Sigmoid colon (tissue), 6 donors: ENCODE measurements at regions not wholly inside any gene's neighbourhood (a gene's known extent, or its start where the extent isn't known, plus 50 kb on each side); places are given as distances from the start of the nearest gene placed in this dataset.

ENCODE experiments used
- DNase-seq: peaks from one replicate; pipeline ENCODE4 v3.0.0-alpha.2; 2019
- H3K27ac ChIP-seq, 4 donors: fragments of 200-600 bp; sonication (generic); one replicate each; pipeline ENCODE4 v1.5.1; 2016 to 2019; ENCODE audit warnings: mild to moderate bottlenecking in 1 of 4
- H3K27me3 ChIP-seq, 3 donors: fragments of 200-600 bp; sonication (generic); one replicate each; pipeline ENCODE4 v1.5.1; 2019; ENCODE audit warnings: mild to moderate bottlenecking in 1 of 3
- H3K36me3 ChIP-seq, 4 donors: fragments of 200-600 bp; sonication (generic); one replicate each; pipeline ENCODE4 v1.5.1; 2016 to 2019
- H3K4me1 ChIP-seq, 4 donors: fragments of 200-600 bp; sonication (generic); one replicate each; pipeline ENCODE4 v1.5.1; 2017 to 2019
- H3K4me3 ChIP-seq, 4 donors: fragments of 200-600 bp; sonication (generic); one replicate each; pipeline ENCODE4 v1.5.1; 2017 to 2019; ENCODE audit warnings: mild to moderate bottlenecking in 2 of 4, moderate library complexity in 1 of 4
- H3K9me3 ChIP-seq, 4 donors: fragments of 200-600 bp in 3 of 4; sonication (generic) in 3 of 4; one replicate each; pipeline versions ENCODE4 v1.5.1 to v1.6.1; 2013 to 2019
- EP300 ChIP-seq, 4 donors: sonication (generic); formaldehyde crosslinking; IDR thresholded peaks; one replicate each; pipeline ENCODE4 v1.6.1; 2017; ENCODE audit warnings: antibody characterized with exemption in 4 of 4
- POLR2A ChIP-seq, 2 donors: fragments of 450-650 bp; IDR thresholded peaks; one replicate each; pipeline ENCODE4 v1.6.1; 2016; ENCODE audit warnings: antibody characterized with exemption in 2 of 2, mild to moderate bottlenecking in 2 of 2, moderate library complexity in 2 of 2
- POLR2AphosphoS5 ChIP-seq, 4 donors: sonication (generic); formaldehyde crosslinking; IDR thresholded peaks; one replicate each; pipeline ENCODE4 v1.6.1; 2017; ENCODE audit warnings: antibody characterized with exemption in 4 of 4
- WGBS, 2 donors: extraction: QIAGEN DNeasy Blood & Tissue Kit; methylation state at CpG; one replicate each; pipeline ENCODE4 v1.1.7; 2013; 5-methylcytosine and 5-hydroxymethylcytosine counted together
- intact Hi-C: fragments of 100-400 bp; cut with DNase I; formaldehyde crosslinking; loops from one replicate; pipeline ENCODE4 v1.15.1; 2023
- TF ChIP-seq, protein P1 (sequence below), 4 experiments: fragments of 450-650 bp in 3 of 4; fragments of 200-600 bp in 1 of 4; IDR thresholded peaks; one replicate each; pipeline ENCODE4 v1.5.1; 2016 to 2019; ENCODE audit warnings: antibody characterized with exemption in 4 of 4, mild to moderate bottlenecking in 3 of 4, moderate library complexity in 2 of 4
- donor health status: healthy with polysubstance abuse.
- donor health status: healthy.

DNA sequence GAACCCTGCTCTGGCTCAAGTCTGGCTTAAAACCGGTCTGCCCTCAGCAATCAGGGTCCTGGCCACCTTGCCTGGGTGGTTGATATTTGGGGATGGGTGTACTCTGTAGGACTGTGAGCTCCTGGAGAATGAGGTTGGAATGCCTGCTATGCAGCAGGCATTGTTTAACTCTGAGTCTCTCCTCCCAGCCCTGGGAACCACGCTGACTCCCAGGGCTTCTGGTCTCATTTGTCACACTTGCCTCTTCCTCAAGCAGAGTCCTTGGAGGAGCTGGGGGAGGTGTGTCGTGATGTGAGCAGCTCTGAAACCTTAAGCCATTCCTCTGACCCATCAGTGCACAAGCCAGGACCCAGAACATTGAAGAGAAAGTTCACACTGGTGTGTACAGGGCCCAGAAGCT lies 340.1 kb downstream of the MN1 start:
- DNase-seq = no peak
- Histone ChIP-seq H3K4me3 (no peak overlapping the region), H3K4me1 (peaks cover 0 to 16% (median 3%) of the 10 kb centered on the region in 4 donors), H3K27ac (peak overlapping the region in 1 of 4 donors; percentile 18), H3K9me3 (no peaks in the 10 kb centered on the region), H3K36me3 (no peaks in the 10 kb centered on the region), H3K27me3 (no peaks in the 10 kb centered on the region)
- intact Hi-C loops = no loop called here
- TF ChIP-seq EP300 (IDR thresholded peaks at IDR 0.05) (no peak), POLR2A (IDR thresholded peaks at IDR 0.05) (no peak), POLR2AphosphoS5 (IDR thresholded peaks at IDR 0.05) (no peak)
- TF ChIP-seq, protein P1, sequence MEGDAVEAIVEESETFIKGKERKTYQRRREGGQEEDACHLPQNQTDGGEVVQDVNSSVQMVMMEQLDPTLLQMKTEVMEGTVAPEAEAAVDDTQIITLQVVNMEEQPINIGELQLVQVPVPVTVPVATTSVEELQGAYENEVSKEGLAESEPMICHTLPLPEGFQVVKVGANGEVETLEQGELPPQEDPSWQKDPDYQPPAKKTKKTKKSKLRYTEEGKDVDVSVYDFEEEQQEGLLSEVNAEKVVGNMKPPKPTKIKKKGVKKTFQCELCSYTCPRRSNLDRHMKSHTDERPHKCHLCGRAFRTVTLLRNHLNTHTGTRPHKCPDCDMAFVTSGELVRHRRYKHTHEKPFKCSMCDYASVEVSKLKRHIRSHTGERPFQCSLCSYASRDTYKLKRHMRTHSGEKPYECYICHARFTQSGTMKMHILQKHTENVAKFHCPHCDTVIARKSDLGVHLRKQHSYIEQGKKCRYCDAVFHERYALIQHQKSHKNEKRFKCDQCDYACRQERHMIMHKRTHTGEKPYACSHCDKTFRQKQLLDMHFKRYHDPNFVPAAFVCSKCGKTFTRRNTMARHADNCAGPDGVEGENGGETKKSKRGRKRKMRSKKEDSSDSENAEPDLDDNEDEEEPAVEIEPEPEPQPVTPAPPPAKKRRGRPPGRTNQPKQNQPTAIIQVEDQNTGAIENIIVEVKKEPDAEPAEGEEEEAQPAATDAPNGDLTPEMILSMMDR (IDR thresholded peaks at IDR 0.05) = no peak
- WGBS, 2 donors = 52 to 55% methylated on average over 3 of the region's 3 CpGs

DNA sequence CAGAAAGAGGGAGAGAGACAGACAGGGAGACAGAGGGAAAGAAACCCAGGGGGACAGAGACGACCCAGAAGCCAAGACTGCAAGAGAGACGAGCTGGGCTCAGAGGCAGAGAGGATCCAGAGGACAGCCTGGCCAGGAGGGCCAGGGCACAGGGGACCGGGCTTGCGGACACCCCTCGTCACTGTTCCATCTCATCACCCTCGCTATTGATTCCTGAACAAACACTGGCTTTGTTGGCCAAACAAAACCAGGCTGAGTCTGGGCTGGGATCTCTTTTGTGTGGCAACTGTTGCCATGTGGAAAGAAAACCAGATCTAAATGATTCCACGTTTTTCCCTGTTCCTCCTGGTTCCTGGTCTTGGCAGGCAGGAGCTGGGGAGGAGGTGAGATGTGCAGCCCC lies 339.4 kb downstream of the MN1 start:
- H3K4me3 ChIP-seq = no peak overlapping the region
- TF ChIP-seq EP300 (IDR thresholded peaks at IDR 0.05) = no peak
- TF ChIP-seq, protein P1 (IDR thresholded peaks at IDR 0.05) = no peak
- TF ChIP-seq POLR2AphosphoS5 (IDR thresholded peaks at IDR 0.05) = no peak
- no peak for TF ChIP-seq POLR2A (IDR thresholded peaks at IDR 0.05)
- H3K27me3 ChIP-seq = no peaks in the 10 kb centered on the region
- H3K9me3 ChIP-seq = no peaks in the 10 kb centered on the region
- intact Hi-C loops = no loop called here
- peaks cover 0 to 16% (median 3%) of the 10 kb centered on the region in 4 donors for H3K4me1 ChIP-seq
- WGBS, 2 donors = 31 to 55% methylated on average over 7 of the region's 7 CpGs
- no peak overlapping the region for H3K27ac ChIP-seq
- no peak for DNase-seq
- H3K36me3 ChIP-seq = no peaks in the 10 kb centered on the region

- TF ChIP-seq, protein P1 (IDR thresholded peaks at IDR 0.05) = no peak
- TF ChIP-seq POLR2A (IDR thresholded peaks at IDR 0.05) (no peak), EP300 (IDR thresholded peaks at IDR 0.05) (no peak), POLR2AphosphoS5 (IDR thresholded peaks at IDR 0.05) (no peak)
- no peaks in the 10 kb centered on the region for H3K9me3 ChIP-seq
- H3K4me1 ChIP-seq = peaks cover 0 to 16% (median 3%) of the 10 kb centered on the region in 4 donors
- intact Hi-C loops = no loop called here
- no peaks in the 10 kb centered on the region for H3K36me3 ChIP-seq
- H3K27ac ChIP-seq = no peak overlapping the region
- 83 to 86% methylated on average over 13 of the region's 13 CpGs for WGBS, 2 donors
- H3K4me3 ChIP-seq = no peak overlapping the region
- no peaks in the 10 kb centered on the region for H3K27me3 ChIP-seq
- no peak for DNase-seq
Measured at GRCh38 chr22:27463121-27463660, 338.4 kb downstream of the MN1 start.

DNA sequence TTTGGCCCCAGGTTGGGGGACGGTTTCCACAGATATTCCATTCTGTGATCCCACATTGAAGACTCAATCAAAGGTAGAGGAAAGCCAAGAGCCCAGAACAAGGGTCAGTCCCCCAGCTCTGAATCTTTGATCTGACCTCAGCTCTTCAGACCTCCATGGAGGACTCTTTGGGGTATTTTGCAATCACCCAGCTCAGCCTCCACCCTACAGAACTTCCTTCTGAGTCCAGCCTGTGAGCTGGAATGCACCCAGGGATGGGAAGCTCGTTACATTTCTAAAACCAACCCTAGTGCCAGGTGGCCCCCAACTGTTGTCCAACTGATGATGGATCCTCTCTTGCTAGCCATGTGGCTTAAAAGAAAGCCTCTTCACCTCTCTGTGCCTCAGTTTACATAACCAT lies 335.3 kb downstream of the MN1 start:
- no peaks in the 10 kb centered on the region for H3K36me3 ChIP-seq
- H3K4me1 ChIP-seq = peaks cover 0 to 7% (median 0%) of the 10 kb centered on the region in 4 donors
- H3K27ac ChIP-seq = peak overlapping the region in 1 of 4 donors; percentile 22
- TF ChIP-seq POLR2AphosphoS5 (IDR thresholded peaks at IDR 0.05) = no peak
- intact Hi-C loops = no loop called here
- H3K4me3 ChIP-seq = no peak overlapping the region
- WGBS, 2 donors = 77 to 78% methylated on average over 2 of the region's 2 CpGs
- no peak for DNase-seq
- H3K9me3 ChIP-seq = no peaks in the 10 kb centered on the region
- no peaks in the 10 kb centered on the region for H3K27me3 ChIP-seq

DNA sequence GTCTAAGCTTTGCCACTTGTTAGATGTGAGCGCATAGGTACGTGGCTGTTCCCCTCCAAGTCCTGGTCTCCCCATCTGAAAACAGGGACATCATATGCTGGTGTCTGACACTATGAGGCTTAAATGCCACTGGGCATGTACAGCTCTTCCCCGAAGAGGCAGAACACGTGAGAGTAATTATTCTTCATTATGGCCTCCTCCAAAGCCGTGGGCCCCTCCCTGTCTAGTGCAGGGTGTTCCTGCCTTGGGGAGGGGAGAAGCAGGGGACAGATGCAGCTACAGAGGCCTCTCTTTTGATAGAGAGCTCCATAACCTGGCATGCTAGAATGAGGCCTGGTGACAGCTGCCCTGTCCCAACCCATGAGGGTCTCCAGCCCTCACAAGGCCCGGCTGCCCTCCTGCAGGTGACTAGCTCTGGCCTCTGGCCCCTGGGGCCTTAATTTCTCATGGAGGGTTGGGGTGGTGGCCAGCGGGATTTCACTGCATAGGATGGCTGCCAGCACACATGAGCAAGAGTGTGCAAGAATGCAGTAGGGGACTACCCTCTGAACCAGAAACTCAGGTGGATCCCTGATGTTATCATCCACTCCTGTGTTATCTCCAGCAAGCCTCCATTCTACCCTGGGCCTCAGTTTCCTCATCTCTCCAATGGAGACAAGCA lies 334.6 kb downstream of the MN1 start:
- Histone ChIP-seq H3K27ac (peak overlapping the region in 2 of 4 donors; percentile 22 to 51), H3K9me3 (no peaks in the 10 kb centered on the region), H3K36me3 (no peaks in the 10 kb centered on the region), H3K27me3 (no peaks in the 10 kb centered on the region), H3K4me3 (no peak overlapping the region), H3K4me1 (peaks cover 0 to under 1% (median 0%) of the 10 kb centered on the region in 4 donors)
- 64 to 78% methylated on average over 7 of the region's 7 CpGs for WGBS, 2 donors
- TF ChIP-seq, protein P1 (IDR thresholded peaks at IDR 0.05) = no peak
- no peak for TF ChIP-seq EP300 (IDR thresholded peaks at IDR 0.05)
- no peak for TF ChIP-seq POLR2AphosphoS5 (IDR thresholded peaks at IDR 0.05)
- no peak for TF ChIP-seq POLR2A (IDR thresholded peaks at IDR 0.05)
- DNase-seq = no peak
- intact Hi-C loops = no loop called here
